WTC11 (cell line): ENCODE measurements at regions not wholly inside any gene's neighbourhood (a gene's known extent, or its start where the extent isn't known, plus 50 kb on each side); places are given as distances from the start of the nearest gene placed in this dataset.

Experiments
- ATAC-seq: fragments of 200-7000 bp; cut with Tn5 transposase; 2 replicates; pipeline ENCODE4 v1.10.0; 2021; ENCODE audit warnings: mild to moderate bottlenecking, moderate library complexity
- CTCF ChIA-PET: fragments of 300-600 bp; sonication (Branson Sonifier 250); formaldehyde crosslinking; loops from one replicate; lab custom pipeline; 2021; ENCODE audit warnings: antibody characterized with exemption; lab: Charles Lee
- POLR2A ChIA-PET: fragments of 350-600 bp; sonication (Branson Sonifier 250); formaldehyde crosslinking; loops from one replicate; lab custom pipeline; 2021; ENCODE audit warnings: antibody characterized with exemption; lab: Charles Lee
- DNase-seq: peaks from one replicate; pipeline ENCODE4 v3.0.0; 2021; ENCODE audit warnings: low spot score
- H3K27ac Mint-ChIP-seq: 2 replicates; pipeline ENCODE4 v1.8.0; 2021; ENCODE audit warnings: mixed read lengths
- H3K27me3 Mint-ChIP-seq: 2 replicates; pipeline ENCODE4 v1.8.0; 2021; ENCODE audit warnings: low read depth, mild to moderate bottlenecking, moderate library complexity, mixed read lengths
- H3K36me3 Mint-ChIP-seq: 2 replicates; pipeline ENCODE4 v1.8.0; 2021; ENCODE audit warnings: mixed read lengths
- H3K4me1 Mint-ChIP-seq: 2 replicates; pipeline ENCODE4 v1.8.0; 2022; ENCODE audit warnings: mixed read lengths
- H3K4me3 Mint-ChIP-seq: 2 replicates; pipeline ENCODE4 v1.8.0; 2021; ENCODE audit warnings: mild to moderate bottlenecking, moderate library complexity, mixed read lengths
- H3K9me3 Mint-ChIP-seq: 2 replicates; pipeline ENCODE4 v1.8.0; 2021; ENCODE audit warnings: mixed read lengths
- AR ChIP-seq: fragments of 250-450 bp; sonication (Bioruptor Pico); IDR thresholded peaks from 2 replicates; pipeline ENCODE4 v1.9.0; 2021; ENCODE audit warnings: mild to moderate bottlenecking
- ATF2 ChIP-seq: sonication (generic); formaldehyde crosslinking; IDR thresholded peaks from 2 replicates; pipeline ENCODE4 v1.8.1; 2022; ENCODE audit warnings: low read depth, missing genetic modification reagents, borderline replicate concordance
- ATF6 ChIP-seq: sonication (generic); formaldehyde crosslinking; IDR thresholded peaks from 2 replicates; pipeline ENCODE4 v1.8.1; 2023; ENCODE audit warnings: mild to moderate bottlenecking, missing genetic modification reagents
- E2F4 ChIP-seq: sonication (generic); formaldehyde crosslinking; IDR thresholded peaks from 2 replicates; pipeline ENCODE4 v1.8.1; 2022; ENCODE audit warnings: low read depth, mild to moderate bottlenecking, moderate library complexity, missing genetic modification reagents, borderline replicate concordance
- E2F5 ChIP-seq: sonication (generic); formaldehyde crosslinking; IDR thresholded peaks from 2 replicates; pipeline ENCODE4 v1.8.1; 2022; ENCODE audit warnings: mild to moderate bottlenecking, moderate library complexity, missing genetic modification reagents
- FOXJ3 ChIP-seq: sonication (generic); formaldehyde crosslinking; IDR thresholded peaks from 2 replicates; pipeline ENCODE4 v1.9.0; 2021; ENCODE audit warnings: missing genetic modification reagents, mild to moderate bottlenecking, borderline replicate concordance
- FOXP4 ChIP-seq: sonication (generic); formaldehyde crosslinking; IDR thresholded peaks from 2 replicates; pipeline ENCODE4 v1.8.0; 2022; ENCODE audit warnings: mild to moderate bottlenecking, missing genetic modification reagents
- GTF2I ChIP-seq: fragments of 250-450 bp; sonication (Bioruptor Pico); conservative IDR thresholded peaks from 2 replicates; pipeline ENCODE4 v1.4.0; 2021; ENCODE audit warnings: mild to moderate bottlenecking
- IRF1 ChIP-seq: sonication (generic); formaldehyde crosslinking; IDR thresholded peaks from 2 replicates; pipeline ENCODE4 v1.8.0; 2023; ENCODE audit warnings: missing genetic modification reagents
- IRF2 ChIP-seq: sonication (generic); formaldehyde crosslinking; IDR thresholded peaks from 2 replicates; pipeline ENCODE4 v1.8.0; 2022; ENCODE audit warnings: low read depth, missing genetic modification reagents, borderline replicate concordance
- NR1H2 ChIP-seq: sonication (generic); formaldehyde crosslinking; IDR thresholded peaks from 2 replicates; pipeline ENCODE4 v1.9.0; 2021; ENCODE audit warnings: mild to moderate bottlenecking, moderate library complexity, missing genetic modification reagents
- PRDM15 ChIP-seq: sonication (generic); formaldehyde crosslinking; IDR thresholded peaks from 2 replicates; pipeline ENCODE4 v1.8.0; 2022; ENCODE audit warnings: missing genetic modification reagents
- SMAD4 ChIP-seq: sonication (generic); formaldehyde crosslinking; IDR thresholded peaks from 2 replicates; pipeline ENCODE4 v1.8.0; 2022; ENCODE audit warnings: mild to moderate bottlenecking, missing genetic modification reagents
- TCF7 ChIP-seq: sonication (generic); formaldehyde crosslinking; IDR thresholded peaks from 2 replicates; pipeline ENCODE4 v1.8.0; 2022; ENCODE audit warnings: mild to moderate bottlenecking, low read depth, missing genetic modification reagents, moderate library complexity
- ZNF121 ChIP-seq: sonication (generic); formaldehyde crosslinking; IDR thresholded peaks from 2 replicates; pipeline ENCODE4 v1.8.0; 2023; ENCODE audit warnings: missing genetic modification reagents
- ZNF232 ChIP-seq: sonication (generic); formaldehyde crosslinking; IDR thresholded peaks from 2 replicates; pipeline ENCODE4 v1.8.0; 2022; ENCODE audit warnings: mild to moderate bottlenecking, missing genetic modification reagents
- TF ChIP-seq, protein P1 (sequence below): fragments of 200-600 bp; IDR thresholded peaks from 2 replicates; pipeline ENCODE4 v1.8.0; 2022; ENCODE audit warnings: antibody characterized with exemption

- TF ChIP-seq ZNF121 (CRISPR knock-in tag) (no peak), ATF2 (CRISPR knock-in tag) (no peak), PRDM15 (CRISPR knock-in tag) (no peak)
- H3K27ac Mint-ChIP-seq: no peak overlapping the region
- CTCF ChIA-PET: no interaction called here
Measured at GRCh38 chrX:150253959-150254620, 109.0 kb upstream of the MAMLD1 start.

GRCh38 chrX:150254909-150255308 lies 108.2 kb upstream of the MAMLD1 start:
- Mint-ChIP-seq H3K36me3 (no peaks in the 10 kb centered on the region), H3K4me3 (no peak overlapping the region), H3K27ac (no peak overlapping the region), H3K9me3 (no peaks in the 10 kb centered on the region), H3K4me1 (0 out of 2 replicates have a peak, but pooled peaks cover 4% of the 10 kb centered on the region), H3K27me3 (no peaks in the 10 kb centered on the region)
- no peak for ATAC-seq
- ChIA-PET POLR2A (no interaction called here), CTCF (no interaction called here)
- no peak for DNase-seq
- TF ChIP-seq IRF1 (CRISPR knock-in tag) (no peak), AR (no peak), FOXJ3 (no peak), ATF6 (CRISPR knock-in tag) (no peak), ZNF232 (CRISPR knock-in tag) (no peak), NR1H2 (no peak), FOXP4 (CRISPR knock-in tag) (no peak), E2F5 (CRISPR knock-in tag) (no peak), SMAD4 (CRISPR knock-in tag) (no peak), E2F4 (CRISPR knock-in tag) (no peak), GTF2I (CRISPR knock-in tag) (no peak), TCF7 (CRISPR knock-in tag) (no peak), IRF2 (CRISPR knock-in tag) (no peak)
- TF ChIP-seq, protein P1, sequence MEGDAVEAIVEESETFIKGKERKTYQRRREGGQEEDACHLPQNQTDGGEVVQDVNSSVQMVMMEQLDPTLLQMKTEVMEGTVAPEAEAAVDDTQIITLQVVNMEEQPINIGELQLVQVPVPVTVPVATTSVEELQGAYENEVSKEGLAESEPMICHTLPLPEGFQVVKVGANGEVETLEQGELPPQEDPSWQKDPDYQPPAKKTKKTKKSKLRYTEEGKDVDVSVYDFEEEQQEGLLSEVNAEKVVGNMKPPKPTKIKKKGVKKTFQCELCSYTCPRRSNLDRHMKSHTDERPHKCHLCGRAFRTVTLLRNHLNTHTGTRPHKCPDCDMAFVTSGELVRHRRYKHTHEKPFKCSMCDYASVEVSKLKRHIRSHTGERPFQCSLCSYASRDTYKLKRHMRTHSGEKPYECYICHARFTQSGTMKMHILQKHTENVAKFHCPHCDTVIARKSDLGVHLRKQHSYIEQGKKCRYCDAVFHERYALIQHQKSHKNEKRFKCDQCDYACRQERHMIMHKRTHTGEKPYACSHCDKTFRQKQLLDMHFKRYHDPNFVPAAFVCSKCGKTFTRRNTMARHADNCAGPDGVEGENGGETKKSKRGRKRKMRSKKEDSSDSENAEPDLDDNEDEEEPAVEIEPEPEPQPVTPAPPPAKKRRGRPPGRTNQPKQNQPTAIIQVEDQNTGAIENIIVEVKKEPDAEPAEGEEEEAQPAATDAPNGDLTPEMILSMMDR: no peak

More at GRCh38 chrX:150253959-150254620, 109.0 kb upstream of the MAMLD1 start:
- H3K9me3 Mint-ChIP-seq: no peaks in the 10 kb centered on the region
- DNase-seq (no peak), ATAC-seq (no peak)
- 0 out of 2 replicates have a peak, but pooled peaks cover 4% of the 10 kb centered on the region for H3K4me1 Mint-ChIP-seq
- H3K27me3 Mint-ChIP-seq: no peaks in the 10 kb centered on the region
- H3K4me3 Mint-ChIP-seq: no peak overlapping the region
- no peaks in the 10 kb centered on the region for H3K36me3 Mint-ChIP-seq
- POLR2A ChIA-PET: no interaction called here
